GM12878 (cell line): ENCODE measurements at regions not wholly inside any gene's neighbourhood (a gene's known extent, or its start where the extent isn't known, plus 50 kb on each side); places are given as distances from the start of the nearest gene placed in this dataset.

Experiments
- ATAC-seq: fragments of 200-7000 bp; cut with Tn5 transposase; 3 replicates; pipeline ENCODE4 v1.9.1; 2020; ENCODE audit warnings: mild to moderate bottlenecking, moderate library complexity
- BruUV-seq: library from RNA; stranded (reverse); fragments of 400-500 nt; replicated peaks from 2 replicates; lab custom pipeline; 2021; lab: Mats Ljungman, UMichigan
- CTCF ChIA-PET: fragments of 300-600 bp; sonication (Branson Sonifier 250); formaldehyde crosslinking; extraction: SDS; loops from one replicate; lab custom pipeline; 2021; ENCODE audit warnings: inconsistent platforms; lab: Yijun Ruan, JAX
- POLR2A ChIA-PET: fragments of 350-600 bp; formaldehyde crosslinking; extraction: SDS; loops from one replicate; lab custom pipeline; 2021; ENCODE audit warnings: inconsistent platforms; lab: Charles Lee
- RAD21 ChIA-PET: fragments of 300-600 bp; sonication (Branson Sonifier 250); formaldehyde crosslinking; loops from one replicate; lab custom pipeline; 2023; ENCODE audit warnings: antibody characterized with exemption; ENCODE audit not compliant: unreplicated experiment; lab: Charles Lee
- SMC1A ChIA-PET: fragments of 300-600 bp; sonication (Branson Sonifier 250); formaldehyde crosslinking; loops from one replicate; lab custom pipeline; 2023; ENCODE audit not compliant: unreplicated experiment, uncharacterized antibody; lab: Charles Lee
- DNase-seq: peaks from one replicate; pipeline ENCODE4 v3.0.0-alpha.2; 2011; ENCODE audit warnings: low read depth, low spot score
- FAIRE-seq: peaks from 3 replicates; lab custom pipeline; 2011; peaks lifted over from hg19 to GRCh38; lab: Jason Lieb, UNC
- H2AFZ ChIP-seq: 2 replicates; pipeline ENCODE4 v1.6.0; 2011; ENCODE audit warnings: low read depth, low read length, control low read depth; ENCODE audit not compliant: control insufficient read depth
- H3K27ac ChIP-seq: 2 replicates; pipeline ENCODE4 v1.5.1; 2011; ENCODE audit warnings: control low read depth; ENCODE audit not compliant: control insufficient read depth, insufficient read depth
- H3K27me3 ChIP-seq, 2 experiments: replicated peaks in 1 of 2; 2 replicates each; pipeline versions ENCODE4 v1.6.0 to v1.6.1; 2011; ENCODE audit warnings: low read length in 1 of 2; ENCODE audit not compliant: control insufficient read depth in 2 of 2, insufficient read depth in 2 of 2
- H3K36me3 ChIP-seq, 2 experiments: 2 replicates each; pipeline ENCODE4 v1.5.1; 2011; ENCODE audit warnings: low read length in 1 of 2; ENCODE audit not compliant: control insufficient read depth in 2 of 2, insufficient read depth in 2 of 2
- H3K4me1 ChIP-seq: 2 replicates; pipeline ENCODE4 v1.6.1; 2011; ENCODE audit warnings: mild to moderate bottlenecking, low read length, moderate library complexity, mixed read lengths; ENCODE audit not compliant: control insufficient read depth, insufficient read depth
- H3K4me2 ChIP-seq: 2 replicates; pipeline ENCODE4 v1.6.0; 2011; ENCODE audit warnings: control low read depth; ENCODE audit not compliant: control insufficient read depth, insufficient read depth
- H3K4me3 ChIP-seq: fragments of 200-600 bp; sonication (generic); 2 replicates; pipeline ENCODE4 v1.5.1; 2016
- H3K79me2 ChIP-seq: 2 replicates; pipeline ENCODE4 v1.6.0; 2011; ENCODE audit warnings: low read length; ENCODE audit not compliant: control insufficient read depth, insufficient read depth
- H3K9ac ChIP-seq: 2 replicates; pipeline ENCODE4 v1.8.0; 2011; ENCODE audit warnings: low read length, control low read depth, mixed read lengths; ENCODE audit not compliant: control insufficient read depth, insufficient read depth
- H3K9me3 ChIP-seq: replicated peaks from 3 replicates; pipeline ENCODE4 v1.5.1; 2011; ENCODE audit warnings: mild to moderate bottlenecking, low read length; ENCODE audit not compliant: control insufficient read depth, insufficient read depth
- H4K20me1 ChIP-seq: 2 replicates; pipeline ENCODE4 v1.6.0; 2011; ENCODE audit not compliant: control insufficient read depth, insufficient read depth
- CBX5 ChIP-seq: sonication (generic); IDR thresholded peaks from 2 replicates; pipeline ENCODE4 v1.6.1; 2016; ENCODE audit warnings: low read depth, moderate library complexity, mild to moderate bottlenecking, inconsistent platforms
- DPF2 ChIP-seq: fragments of 450-650 bp; IDR thresholded peaks from 2 replicates; pipeline ENCODE4 v1.6.1; 2017; ENCODE audit warnings: mild to moderate bottlenecking
- GATAD2B ChIP-seq: fragments of 450-650 bp; conservative IDR thresholded peaks from 2 replicates; pipeline ENCODE4 v1.6.1; 2017; ENCODE audit warnings: low read depth, mild to moderate bottlenecking, moderate library complexity
- HDAC2 ChIP-seq: fragments of 200-600 bp; sonication (generic); IDR thresholded peaks from 2 replicates; pipeline ENCODE4 v1.6.1; 2017
- HDAC6 ChIP-seq: fragments of 200-600 bp; sonication (generic); IDR thresholded peaks from one replicate; pipeline ENCODE4 v1.8.0; 2017; ENCODE audit warnings: antibody characterized with exemption; ENCODE audit not compliant: unreplicated experiment
- IKZF1 ChIP-seq: fragments of 450-650 bp; conservative IDR thresholded peaks from 2 replicates; pipeline ENCODE4 v1.6.1; 2017; ENCODE audit warnings: antibody characterized with exemption, mild to moderate bottlenecking
- JUNB ChIP-seq: IDR thresholded peaks from 2 replicates; pipeline ENCODE4 v1.6.1; 2016; ENCODE audit warnings: antibody characterized with exemption, mild to moderate bottlenecking
- MEF2B ChIP-seq: fragments of 450-650 bp; IDR thresholded peaks from 2 replicates; pipeline ENCODE4 v1.6.1; 2018; ENCODE audit warnings: mild to moderate bottlenecking, moderate library complexity; ENCODE audit not compliant: partially characterized antibody, poor library complexity, severe bottlenecking
- MXI1 ChIP-seq: fragments of 150-350 bp; IDR thresholded peaks from 2 replicates; pipeline ENCODE4 v1.6.1; 2011; ENCODE audit warnings: low read depth, mild to moderate bottlenecking, inconsistent platforms, low read length, improper control_type of control experiment
- PAX8 ChIP-seq: fragments of 450-650 bp; IDR thresholded peaks from 2 replicates; pipeline ENCODE4 v1.6.1; 2017; ENCODE audit warnings: mild to moderate bottlenecking, moderate library complexity
- RFX5 ChIP-seq: IDR thresholded peaks from 2 replicates; pipeline ENCODE4 v1.6.1; 2011; ENCODE audit warnings: low read depth, low read length, improper control_type of control experiment
- RUNX3 ChIP-seq: IDR thresholded peaks from 2 replicates; pipeline ENCODE4 v1.6.1; 2012; ENCODE audit warnings: low read length, inconsistent platforms
- SMAD1 ChIP-seq: fragments of 450-650 bp; IDR thresholded peaks from 2 replicates; pipeline ENCODE4 v1.6.1; 2018; ENCODE audit warnings: mild to moderate bottlenecking, low read depth; ENCODE audit not compliant: partially characterized antibody
- SMC3 ChIP-seq: IDR thresholded peaks from 2 replicates; pipeline ENCODE4 v1.6.1; 2011; ENCODE audit warnings: low read length, improper control_type of control experiment, borderline replicate concordance
- SPI1 ChIP-seq: IDR thresholded peaks from 2 replicates; pipeline ENCODE4 v1.6.1; 2011; ENCODE audit warnings: low read depth, mild to moderate bottlenecking, low read length, moderate library complexity, borderline replicate concordance; ENCODE audit not compliant: insufficient read depth
- WGBS: methylation state at CpG from one replicate; pipeline ENCODE4 v1.1.6; 2016; ENCODE audit warnings: low lambda C conversion rate; ENCODE audit not compliant: insufficient replicate concordance, insufficient coverage; ENCODE audit errors: missing lambda C conversion rate; 5-methylcytosine and 5-hydroxymethylcytosine counted together
- in situ Hi-C: fragments of 300-500 bp; cut with MboI; formaldehyde crosslinking; loops from 9 replicates; pipeline ENCODE4 v1.14.3; 2018; ENCODE audit warnings: mixed read lengths
- intact Hi-C: fragments of 100-400 bp; cut with micrococcal nuclease; formaldehyde crosslinking; loops from one replicate; pipeline ENCODE4 v1.14.2; 2022; ENCODE audit not compliant: unreplicated experiment

GRCh38 chr20:60200305-60200918 lies 242.2 kb downstream of the CDH26 start:
- in situ Hi-C loops (no loop called here), intact Hi-C loops (no loop called here)
- Histone ChIP-seq H3K4me2 (no peak overlapping the region), H4K20me1 (no peaks in the 10 kb centered on the region), H3K27me3 (no peaks in the 10 kb centered on the region), H3K4me3 (no peak overlapping the region), H3K9ac (no peak overlapping the region), H3K79me2 (no peaks in the 10 kb centered on the region), H3K9me3 (no peaks in the 10 kb centered on the region; the same call in 2 of the 3 replicates), H3K36me3 (no peaks in the 10 kb centered on the region), H2AFZ (no peak overlapping the region), H3K27ac (no peak overlapping the region), H3K4me1 (no peaks in the 10 kb centered on the region)
- TF ChIP-seq MXI1 (no peak), RUNX3 (no peak), CBX5 (no peak), JUNB (no peak), SPI1 (no peak), PAX8 (no peak), IKZF1 (peak; percentile 52), SMAD1 (no peak), SMC3 (no peak), HDAC6 (no peak), HDAC2 (no peak), RFX5 (no peak), GATAD2B (no peak), MEF2B (peak; percentile 13), DPF2 (peak; percentile 37; the same call in 1 of the 2 replicates)
- ChIA-PET SMC1A (interaction anchor here (0.8 to 1.1 kb wide), 2 partner anchors 10 to 33 kb away, joined by 3 to 7 read pairs; no protein-coding TSS in a partner anchor), RAD21 (interaction anchor here (1.9 kb wide), 1 partner anchor 34 kb away, joined by 12 read pairs; no protein-coding TSS in a partner anchor), CTCF (interaction anchor here (0.7 to 1.9 kb wide), 4 partner anchors 11 to 62 kb away, joined by 3 to 8 read pairs (median 6); no protein-coding TSS in a partner anchor), POLR2A (interaction anchor here (0.7 kb wide), 2 partner anchors 43 to 54 kb away, joined by 4 to 6 read pairs; no protein-coding TSS in a partner anchor)
- no TSS peak for BruUV-seq
- FAIRE-seq (no peak), DNase-seq (no peak), ATAC-seq (peak; percentile 20; the same call in 2 of the 3 replicates)
- 46% methylated on average over 16 of the region's 16 CpGs for WGBS
